GM18499 (cell line): ENCODE measurements at regions not wholly inside any gene's neighbourhood (a gene's known extent, or its start where the extent isn't known, plus 50 kb on each side); places are given as distances from the start of the nearest gene placed in this dataset.

Source experiments
- ATAC-seq: cut with Tn5 transposase; IDR thresholded peaks from one replicate; pipeline ENCODE4 v1.9.1; 2021; ENCODE audit warnings: moderate number of reproducible peaks; ENCODE audit not compliant: insufficient read depth, unreplicated experiment

DNA sequence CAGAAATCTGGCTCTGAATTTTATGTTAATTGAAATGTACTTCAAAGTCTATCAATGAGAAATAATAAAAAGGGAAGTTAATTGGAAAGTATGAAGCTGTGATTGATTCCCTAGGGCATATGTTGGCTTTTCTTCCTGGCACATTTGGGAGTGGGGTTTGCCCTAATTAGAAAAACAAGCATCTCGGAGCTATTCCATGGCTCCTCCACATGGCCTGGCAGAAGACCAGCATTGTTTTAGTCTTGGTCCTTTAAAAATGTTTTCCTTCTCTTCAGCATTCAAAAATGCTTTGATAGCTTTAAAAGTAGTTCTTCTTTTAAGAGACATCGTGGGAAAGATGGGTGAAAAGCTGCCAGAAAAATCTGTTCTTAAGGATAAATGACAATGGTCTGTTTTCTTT lies 445.5 kb upstream of the PKDCC start:
- ATAC-seq: no peak

DNA sequence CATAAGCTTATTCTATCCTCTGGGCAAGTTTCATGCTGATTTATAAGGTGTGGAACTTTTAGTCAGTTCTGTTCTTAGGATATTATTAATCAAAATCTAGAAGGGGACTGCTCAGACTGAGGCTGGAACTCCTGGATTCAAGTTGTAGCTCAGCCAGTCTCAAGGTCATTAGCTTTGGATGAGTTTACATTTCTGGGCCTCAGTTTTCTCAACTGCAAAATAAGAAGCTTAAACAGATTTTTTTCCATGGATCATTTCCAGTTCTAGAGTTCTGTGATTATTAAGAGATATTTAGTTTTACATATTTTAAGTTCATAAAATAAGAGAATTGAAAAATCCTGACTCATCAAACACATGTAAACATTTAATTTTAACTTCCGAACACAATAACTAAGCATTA lies 442.5 kb upstream of the PKDCC start:
- ATAC-seq: no peak

DNA sequence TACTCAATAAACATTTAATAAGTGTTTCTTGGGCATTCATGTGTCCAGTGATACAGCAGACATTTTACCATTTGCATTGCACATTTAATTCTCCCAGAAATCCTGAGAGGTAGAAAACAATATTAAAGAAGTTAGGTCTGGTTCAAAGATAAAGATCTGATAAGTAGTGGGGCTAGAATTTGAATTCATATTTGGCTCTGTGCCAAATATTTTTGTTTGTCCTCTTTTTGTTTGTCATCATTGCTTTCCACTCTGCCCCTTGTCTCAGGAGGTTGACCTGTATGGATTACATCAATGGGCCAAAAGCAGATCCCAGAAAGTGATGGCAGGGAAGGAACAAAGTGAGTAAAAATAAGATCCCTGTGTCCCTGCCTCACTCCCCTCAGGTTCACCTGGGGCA lies 441.9 kb upstream of the PKDCC start:
- no peak for ATAC-seq

DNA sequence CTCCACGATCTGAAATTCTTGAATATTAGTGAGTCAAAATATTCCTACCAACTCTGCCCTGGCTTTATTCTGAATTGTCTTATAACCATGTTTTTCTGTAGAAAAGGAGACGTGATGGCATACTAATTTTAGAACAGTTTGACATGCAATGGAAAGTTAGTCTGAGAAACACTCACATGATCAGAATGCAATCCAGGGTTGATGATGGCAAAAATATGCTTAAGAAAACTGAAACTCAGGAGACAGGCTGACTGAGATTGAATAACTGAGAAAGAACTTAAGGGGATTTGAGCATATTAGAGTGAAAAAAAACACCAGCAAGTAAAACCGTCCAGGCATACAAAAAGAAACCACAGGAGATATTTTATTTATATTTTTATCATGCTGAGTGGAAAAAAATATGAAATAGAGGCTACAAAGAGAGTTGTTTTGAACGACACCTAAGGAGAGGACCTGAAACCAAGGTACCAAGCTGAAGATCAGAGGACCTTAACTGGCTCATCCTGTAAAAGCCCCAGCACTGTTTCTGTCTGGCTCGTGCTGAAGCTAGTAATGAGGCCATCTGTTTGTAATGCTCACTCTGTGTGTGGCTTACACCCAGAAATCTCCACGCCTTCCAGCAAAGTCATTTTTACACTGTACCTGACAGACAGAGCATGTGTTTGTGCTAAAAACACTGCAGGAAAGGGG lies 437.2 kb upstream of the PKDCC start:
- no peak for ATAC-seq

DNA sequence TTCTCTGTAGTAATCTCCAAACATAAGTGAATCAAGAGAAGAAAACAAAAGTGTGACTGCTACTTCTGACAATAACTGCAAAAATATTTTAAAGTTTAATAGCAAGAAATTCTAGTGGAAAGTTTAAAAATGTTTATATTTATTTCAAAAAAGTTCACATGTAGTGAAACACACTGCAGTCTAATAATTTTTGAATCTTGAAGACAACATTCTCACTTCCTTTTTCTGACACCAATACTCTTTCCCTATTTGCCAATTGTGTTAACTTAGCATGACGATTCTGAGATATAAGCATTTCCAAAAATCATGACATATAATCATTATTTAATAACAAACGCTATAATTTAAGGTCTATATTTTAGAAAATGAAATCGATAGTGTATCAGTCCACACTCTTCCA lies 429.1 kb upstream of the PKDCC start:
- no peak for ATAC-seq

DNA sequence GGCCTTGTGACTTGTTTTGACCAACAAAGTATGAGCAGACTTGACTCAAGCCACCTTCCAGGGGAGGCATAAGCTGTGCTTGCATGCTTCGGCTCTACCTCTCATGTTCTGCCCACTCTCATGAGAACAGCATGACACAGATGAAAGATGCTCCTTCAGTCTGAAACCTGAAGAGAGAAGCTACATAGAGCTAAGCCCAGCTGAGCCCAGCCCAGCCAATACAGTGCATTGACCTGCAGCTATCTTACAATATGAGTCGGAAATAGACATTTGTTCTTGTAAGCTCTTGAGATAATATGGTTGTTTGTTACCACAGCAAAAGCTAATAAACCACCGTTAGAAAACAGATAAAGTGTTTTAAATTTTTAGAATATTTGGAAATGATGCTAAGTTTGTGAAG lies 426.7 kb upstream of the PKDCC start:
- no peak for ATAC-seq

DNA sequence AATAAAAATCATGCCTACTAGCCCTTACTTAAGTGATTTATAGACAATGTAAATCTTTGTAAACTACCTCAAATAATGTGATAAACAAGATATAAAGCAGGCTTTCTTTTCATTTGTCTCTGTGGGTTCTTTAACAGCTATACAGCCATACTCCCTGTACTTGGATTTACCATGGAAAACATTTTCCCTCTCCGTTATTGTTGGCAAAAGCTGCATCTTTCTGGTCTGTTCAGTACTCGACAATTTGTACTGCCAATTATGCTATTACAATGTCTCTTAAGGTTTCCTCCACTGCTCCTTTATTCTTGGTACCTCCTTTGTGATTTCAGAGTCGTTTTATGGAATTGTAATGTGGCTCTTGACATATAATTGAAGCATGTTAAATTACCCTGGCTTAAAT lies 426.3 kb upstream of the PKDCC start:
- ATAC-seq: no peak

DNA sequence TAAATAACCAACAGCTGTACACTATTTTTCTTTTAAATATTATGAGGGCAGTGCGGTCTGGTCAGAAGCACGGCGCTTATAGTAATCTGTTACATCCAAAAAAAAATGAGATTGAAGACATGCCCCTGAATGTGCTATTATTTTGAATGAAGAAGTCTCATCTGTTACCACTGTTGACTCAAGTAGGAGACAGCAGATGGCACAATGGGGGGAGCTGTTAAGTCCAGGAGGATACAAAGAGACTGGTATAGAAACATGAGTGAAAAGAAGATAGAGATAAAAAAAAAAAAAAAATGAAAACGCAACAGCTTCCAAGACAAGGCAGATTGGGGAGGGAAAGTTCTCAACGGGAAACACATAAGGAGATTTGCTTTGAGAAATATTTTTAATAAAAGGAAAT lies 425.5 kb upstream of the PKDCC start:
- ATAC-seq: no peak

DNA sequence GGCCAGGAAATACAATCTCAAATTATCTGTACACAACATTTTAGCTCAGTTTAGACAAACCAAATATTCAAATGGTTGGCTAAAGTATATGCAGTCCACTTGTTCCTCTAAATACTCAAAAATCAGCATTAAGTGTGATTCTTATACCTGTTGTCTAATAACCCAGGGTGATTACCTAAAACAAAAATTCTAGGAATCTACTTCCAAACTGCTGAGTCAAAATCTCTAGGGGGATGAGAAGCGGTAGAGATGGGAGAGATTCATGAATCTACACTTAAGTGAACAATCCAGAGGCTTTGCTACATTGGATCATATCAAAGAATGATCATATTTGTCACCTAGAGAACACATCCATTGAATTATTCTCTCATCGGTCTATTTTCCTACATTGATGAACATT lies 420.9 kb upstream of the PKDCC start:
- ATAC-seq: no peak

DNA sequence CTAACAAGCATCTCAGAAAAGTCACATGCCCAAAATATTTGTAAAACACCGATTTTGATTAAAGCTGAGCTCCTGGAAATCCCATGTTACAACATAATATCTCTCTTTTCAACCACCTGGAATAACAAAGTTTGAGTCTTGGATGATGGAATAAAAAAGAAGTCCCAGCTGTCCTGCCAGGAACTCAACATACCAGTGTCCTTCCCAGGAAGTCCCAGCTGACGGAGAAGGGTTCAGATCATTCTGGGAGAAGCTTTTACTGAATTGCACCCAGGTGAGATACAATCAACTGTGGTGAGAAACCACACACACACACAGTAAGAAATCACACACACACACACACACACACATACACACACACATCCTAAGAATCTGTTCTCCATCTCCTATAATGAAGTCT lies 413.1 kb upstream of the PKDCC start:
- no peak for ATAC-seq

DNA sequence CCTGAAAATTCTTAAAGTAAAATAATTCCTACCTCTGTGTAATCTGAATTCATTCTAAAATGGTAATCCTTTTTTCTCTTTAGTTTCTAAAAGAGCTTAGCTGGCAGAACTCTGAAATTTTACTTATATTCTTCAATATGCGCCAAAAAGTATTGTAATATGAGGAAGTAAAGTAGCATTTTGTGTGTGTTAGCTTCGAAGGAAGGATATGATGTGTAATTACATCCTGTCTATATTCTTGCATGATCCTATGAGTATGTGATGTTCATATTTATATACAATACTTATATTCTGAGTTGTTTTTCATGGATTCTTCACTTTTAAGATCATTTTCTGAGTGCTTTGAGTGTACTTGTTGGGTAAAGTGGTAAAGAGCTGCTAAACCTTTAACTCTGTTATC lies 402.9 kb upstream of the PKDCC start:
- ATAC-seq: no peak

DNA sequence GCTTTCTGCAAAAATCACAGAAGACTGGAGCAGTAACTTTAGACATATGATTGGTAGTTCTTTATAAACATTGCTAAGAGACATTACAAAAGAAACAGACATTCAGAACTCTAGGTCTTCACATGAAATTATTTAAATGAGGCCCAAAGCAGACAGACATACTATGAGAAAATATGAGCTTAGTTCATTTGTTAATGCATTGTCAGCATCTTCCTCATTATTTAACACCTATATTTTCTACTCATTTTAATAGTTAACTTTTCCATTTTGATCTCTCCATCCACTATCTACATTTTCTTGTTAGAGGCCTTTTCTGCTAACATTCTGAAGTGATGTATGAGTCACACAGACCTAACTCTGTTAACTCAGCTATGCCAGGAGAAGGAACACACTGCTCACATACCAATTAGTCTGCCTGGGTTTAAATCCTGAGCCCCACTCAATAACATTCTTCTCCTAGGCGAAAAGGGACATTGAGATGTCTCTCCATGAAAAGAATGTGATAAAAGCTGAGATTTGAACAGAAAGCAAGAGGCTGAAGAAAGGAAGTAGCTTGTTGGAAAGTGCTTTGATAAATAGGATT lies 400.3 kb upstream of the PKDCC start:
- ATAC-seq: no peak

DNA sequence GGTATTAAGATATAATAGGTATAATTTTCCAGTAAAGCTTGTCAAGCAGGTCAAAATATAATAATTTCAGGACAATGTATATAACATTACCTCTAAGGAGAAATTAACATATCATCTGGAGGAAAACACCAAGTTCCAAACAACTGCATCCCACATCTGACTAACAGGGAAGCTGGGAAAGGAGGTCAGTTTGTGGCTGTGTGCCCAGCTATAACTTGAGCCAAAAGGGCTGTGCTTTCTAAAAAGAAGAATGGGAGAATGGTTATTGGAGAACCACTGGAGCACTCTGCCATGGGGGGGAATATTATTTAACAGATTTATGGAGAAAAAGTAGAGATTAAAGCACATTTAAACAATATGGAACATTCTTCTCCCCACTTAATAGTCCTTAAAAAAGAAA lies 390.6 kb upstream of the PKDCC start:
- ATAC-seq: no peak

DNA sequence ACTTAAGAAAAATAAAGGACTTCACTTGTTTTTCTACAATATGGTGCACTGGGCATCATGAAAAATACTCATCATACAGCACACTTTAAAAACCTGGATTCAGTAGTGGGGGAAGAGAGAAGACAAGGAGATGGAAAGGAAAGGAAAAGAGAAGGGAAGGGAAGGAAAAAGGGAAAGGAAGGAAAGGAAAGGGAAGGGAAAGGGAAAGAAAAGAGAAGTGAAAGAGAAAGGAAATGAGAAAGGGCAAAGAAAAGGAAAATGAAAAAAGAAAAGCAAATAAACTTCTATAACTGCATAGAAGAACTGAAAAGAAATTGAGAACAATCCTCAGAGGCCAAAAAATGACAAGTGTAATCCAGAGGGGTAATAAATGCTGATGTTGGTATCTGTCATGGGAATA lies 388.1 kb upstream of the PKDCC start:
- ATAC-seq: no peak

DNA sequence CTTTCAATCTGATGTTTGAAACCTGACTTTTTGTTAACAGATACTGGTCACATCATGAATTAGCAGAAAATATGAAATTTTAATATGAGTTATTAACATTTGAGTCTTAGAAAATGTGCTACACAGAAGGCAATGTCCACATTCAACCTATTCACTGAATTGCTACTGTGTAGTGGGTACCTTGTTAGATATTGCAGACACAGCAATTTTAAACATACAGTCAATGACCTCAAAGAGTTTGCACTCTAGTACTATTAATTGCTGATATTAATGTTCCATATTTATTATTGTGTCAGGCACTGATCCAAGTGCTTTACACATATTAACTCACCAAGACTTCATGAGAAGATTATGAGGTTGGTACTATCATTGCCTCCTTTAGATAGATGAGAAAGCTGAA lies 385.4 kb upstream of the PKDCC start:
- no peak for ATAC-seq

DNA sequence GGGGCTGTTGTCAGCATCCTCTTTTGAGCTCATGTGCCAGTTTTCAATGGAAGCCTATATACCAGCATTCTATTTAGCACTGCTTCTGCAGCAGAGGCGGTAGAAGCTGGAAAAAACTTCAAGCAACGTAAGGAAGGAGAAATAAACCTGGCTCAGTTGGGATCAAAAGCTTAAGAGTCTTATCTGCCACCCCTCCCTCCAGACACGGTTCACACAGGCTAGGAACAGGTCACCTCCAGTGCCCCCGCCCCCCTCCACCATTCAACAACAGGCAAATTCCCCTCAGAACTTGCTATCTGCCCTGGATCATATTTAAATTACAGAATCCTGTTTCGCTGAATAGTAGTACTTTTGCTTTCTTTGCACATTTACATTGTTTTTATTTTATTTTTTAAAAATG lies 384.8 kb upstream of the PKDCC start:
- no peak for ATAC-seq

DNA sequence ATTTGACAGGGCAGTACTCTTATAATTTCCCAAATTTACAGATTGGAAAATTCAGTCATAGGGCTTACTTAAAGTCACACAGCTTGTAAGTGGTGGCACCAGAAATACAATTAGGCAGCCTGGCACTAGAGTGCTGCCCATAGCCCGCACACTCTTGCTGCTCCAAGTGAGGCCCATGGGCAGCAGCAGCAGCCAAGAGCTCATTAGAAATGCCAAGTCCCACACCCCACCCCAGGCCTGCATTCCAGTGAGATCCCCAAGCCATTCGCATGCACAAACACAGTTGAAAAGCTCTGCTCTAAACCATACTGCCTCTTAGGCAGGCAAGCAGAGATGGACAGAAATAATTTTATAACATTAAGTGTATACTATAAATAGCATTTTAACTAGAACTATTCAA lies 379.3 kb upstream of the PKDCC start:
- no peak for ATAC-seq

DNA sequence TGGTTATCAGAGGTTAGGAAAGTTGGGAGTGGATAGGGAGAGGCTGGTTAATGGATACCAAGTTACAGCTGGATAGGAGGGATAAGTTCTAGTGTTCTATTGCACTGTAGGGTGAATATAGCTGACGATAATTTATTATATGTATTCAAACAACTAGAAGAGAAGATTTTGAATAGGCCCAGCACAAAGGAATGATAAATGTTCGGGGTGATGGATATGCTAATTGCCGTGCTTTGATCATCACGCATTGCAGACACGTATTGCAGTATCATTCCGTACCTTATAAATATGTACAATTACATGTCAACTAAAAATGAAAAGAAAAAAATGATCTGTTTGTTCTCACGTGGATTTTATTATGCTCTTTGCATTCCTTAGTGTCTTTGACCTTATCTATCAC lies 369.2 kb upstream of the PKDCC start:
- ATAC-seq: no peak

DNA sequence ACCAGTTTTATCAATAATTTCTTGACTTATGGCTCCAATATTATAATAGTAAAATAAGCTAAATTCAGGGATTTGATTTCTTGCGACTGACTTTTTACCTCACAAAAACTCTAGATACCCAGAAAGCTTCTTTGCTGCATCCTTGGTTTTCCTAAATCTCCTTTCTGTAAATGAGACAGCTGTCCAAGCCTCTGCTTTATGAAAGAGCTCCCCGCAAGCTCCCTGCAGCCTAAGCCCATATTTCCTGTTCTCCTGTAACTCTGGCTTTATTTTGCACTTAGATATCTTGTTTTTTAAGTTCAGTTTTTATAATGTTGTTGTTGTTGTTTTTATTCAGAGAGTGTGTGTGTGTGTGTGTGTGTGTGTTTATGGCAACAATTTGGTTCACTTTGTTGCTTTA lies 361.7 kb upstream of the PKDCC start:
- ATAC-seq: no peak

DNA sequence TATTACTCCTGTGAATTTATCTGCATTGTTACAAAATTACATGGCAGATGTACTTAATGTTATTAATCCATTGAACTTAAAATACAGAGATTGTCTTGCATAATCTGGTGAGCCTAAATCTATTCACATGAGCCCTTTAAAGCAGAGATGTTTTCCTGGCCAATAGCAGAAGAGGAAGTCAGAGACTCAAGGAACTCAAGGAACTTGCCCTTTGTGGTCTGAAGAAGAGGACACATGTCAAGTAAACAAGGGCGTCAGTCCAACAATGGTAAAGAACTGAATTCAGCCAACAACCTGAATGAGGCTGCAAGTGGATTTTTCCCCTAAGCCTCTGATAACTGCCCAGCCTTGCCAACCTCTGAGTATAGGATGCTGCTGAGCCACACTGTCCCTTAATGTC lies 356.3 kb upstream of the PKDCC start:
- no peak for ATAC-seq

DNA sequence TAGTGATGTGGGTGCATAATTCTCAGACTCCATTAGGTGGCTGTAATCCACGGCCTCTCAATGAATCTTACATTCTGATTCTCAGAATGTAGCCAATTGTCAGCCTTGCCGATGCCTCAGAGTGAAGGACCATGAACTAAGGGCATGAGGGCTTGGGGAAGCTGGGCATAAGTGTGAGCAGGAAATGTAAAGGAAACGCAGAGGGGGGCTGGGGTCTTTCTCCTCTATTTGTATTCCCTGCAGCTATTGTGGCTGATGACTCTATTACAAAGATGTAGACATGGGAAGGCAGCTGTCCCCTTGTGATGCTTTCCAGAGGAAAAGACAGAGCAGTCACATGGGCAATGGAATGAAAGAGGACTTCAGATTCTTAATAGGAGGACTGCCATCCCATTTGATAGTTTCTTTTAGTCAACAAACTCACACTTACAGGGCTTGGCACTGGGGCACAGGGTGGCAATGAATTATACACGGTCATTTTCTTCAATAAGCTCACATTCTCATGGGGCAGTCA lies 353.2 kb upstream of the PKDCC start:
- no peak for ATAC-seq
